Stimulated activated naive B cell treated with anti-CD40 and anti-IgM and Interleukin-4, amounts not matched to agents 10 μg/mL and 1 μg/mL and 100 μg/mL, for 72 hours (primary cell): ENCODE measurements at regions not wholly inside any gene's neighbourhood (a gene's known extent, or its start where the extent isn't known, plus 50 kb on each side); places are given as distances from the start of the nearest gene placed in this dataset.

ENCODE experiments used
- ATAC-seq, 2 donors: fragments of 150-1000 bp; cut with Tn5 transposase; replicated peaks; 2 replicates each; pipeline ENCODE4 v1.10.0; 2021; ENCODE audit warnings: moderate library complexity in 1 of 2
- DNase-seq: peaks from one replicate; pipeline ENCODE4 v3.0.0; 2021
- H3K27ac Mint-ChIP-seq: one replicate; pipeline ENCODE4 v1.8.0; 2022; ENCODE audit warnings: mild to moderate bottlenecking, mixed read lengths
- H3K27me3 Mint-ChIP-seq, 2 donors: one replicate each; pipeline ENCODE4 v1.8.0; 2022; ENCODE audit warnings: mixed read lengths in 2 of 2
- H3K36me3 Mint-ChIP-seq, 2 donors: one replicate each; pipeline ENCODE4 v1.8.0; 2022; ENCODE audit warnings: mixed read lengths in 2 of 2, mild to moderate bottlenecking in 1 of 2
- H3K4me1 Mint-ChIP-seq, 2 donors: one replicate each; pipeline ENCODE4 v1.8.0; 2022; ENCODE audit warnings: mixed read lengths in 2 of 2, mild to moderate bottlenecking in 1 of 2
- H3K4me3 Mint-ChIP-seq, 2 donors: one replicate each; pipeline ENCODE4 v1.8.0; 2022; ENCODE audit warnings: mild to moderate bottlenecking in 2 of 2, mixed read lengths in 2 of 2, moderate library complexity in 1 of 2
- H3K9me3 Mint-ChIP-seq, 2 donors: one replicate each; pipeline ENCODE4 v1.8.0; 2022; ENCODE audit warnings: mixed read lengths in 2 of 2, mild to moderate bottlenecking in 1 of 2

DNA sequence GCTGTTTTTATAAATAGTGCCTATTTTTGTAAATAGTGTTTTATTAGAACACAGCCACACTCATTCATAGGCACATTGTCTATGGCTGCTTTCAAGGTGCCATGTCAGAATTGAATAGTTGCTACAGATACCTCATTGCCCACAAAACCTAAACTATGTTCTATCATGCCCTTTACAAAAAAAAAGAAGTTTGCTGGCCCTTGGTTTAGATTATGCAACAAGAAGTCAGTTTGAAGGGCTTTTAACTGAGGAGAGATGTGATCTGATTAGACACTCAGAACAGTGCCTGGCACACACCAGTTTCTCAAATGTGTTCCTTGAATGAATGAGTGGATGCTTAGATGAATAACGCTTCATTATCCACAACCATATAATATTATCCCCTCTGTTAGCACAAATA lies 366.1 kb downstream of the MAFB start:
- Mint-ChIP-seq H3K27me3 (peaks cover 0 to 2% of the 10 kb centered on the region in 2 donors), H3K9me3 (peaks cover 0 to 3% of the 10 kb centered on the region in 2 donors), H3K4me3 (no peak overlapping the region), H3K27ac (no peak overlapping the region), H3K4me1 (no peaks in the 10 kb centered on the region), H3K36me3 (no peaks in the 10 kb centered on the region)
- ATAC-seq (no peak), DNase-seq (no peak)

DNA sequence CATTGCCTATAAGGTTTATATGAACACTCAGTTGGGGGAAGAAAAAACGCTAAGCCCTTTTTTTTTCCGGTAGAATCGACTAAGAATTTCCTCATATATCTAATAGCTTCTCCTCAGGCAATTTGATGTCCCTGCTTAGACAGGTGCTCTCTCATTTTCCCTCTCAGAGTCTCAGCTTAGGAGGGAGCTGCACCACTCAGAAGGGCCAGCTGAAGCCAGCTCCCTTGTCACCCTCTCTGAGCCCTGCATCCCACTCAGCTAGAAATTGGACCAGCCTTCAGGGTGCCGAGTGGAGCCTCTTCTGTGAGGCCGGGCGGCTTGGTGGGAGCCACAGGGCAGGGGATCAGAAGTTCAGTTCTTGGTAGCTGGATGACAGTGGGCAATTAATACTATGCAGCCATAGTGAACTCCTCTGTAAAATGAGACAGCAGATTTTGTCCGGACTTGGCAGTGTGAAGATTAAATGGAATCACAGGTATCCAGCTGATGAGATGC lies 368.5 kb downstream of the MAFB start:
- no peak for ATAC-seq
- Mint-ChIP-seq H3K4me3 (no peak overlapping the region), H3K36me3 (no peaks in the 10 kb centered on the region), H3K4me1 (no peaks in the 10 kb centered on the region), H3K27ac (no peak overlapping the region), H3K9me3 (peaks cover 0 to 3% of the 10 kb centered on the region in 2 donors), H3K27me3 (peaks cover 0 to 5% of the 10 kb centered on the region in 2 donors)
- DNase-seq: no peak

DNA sequence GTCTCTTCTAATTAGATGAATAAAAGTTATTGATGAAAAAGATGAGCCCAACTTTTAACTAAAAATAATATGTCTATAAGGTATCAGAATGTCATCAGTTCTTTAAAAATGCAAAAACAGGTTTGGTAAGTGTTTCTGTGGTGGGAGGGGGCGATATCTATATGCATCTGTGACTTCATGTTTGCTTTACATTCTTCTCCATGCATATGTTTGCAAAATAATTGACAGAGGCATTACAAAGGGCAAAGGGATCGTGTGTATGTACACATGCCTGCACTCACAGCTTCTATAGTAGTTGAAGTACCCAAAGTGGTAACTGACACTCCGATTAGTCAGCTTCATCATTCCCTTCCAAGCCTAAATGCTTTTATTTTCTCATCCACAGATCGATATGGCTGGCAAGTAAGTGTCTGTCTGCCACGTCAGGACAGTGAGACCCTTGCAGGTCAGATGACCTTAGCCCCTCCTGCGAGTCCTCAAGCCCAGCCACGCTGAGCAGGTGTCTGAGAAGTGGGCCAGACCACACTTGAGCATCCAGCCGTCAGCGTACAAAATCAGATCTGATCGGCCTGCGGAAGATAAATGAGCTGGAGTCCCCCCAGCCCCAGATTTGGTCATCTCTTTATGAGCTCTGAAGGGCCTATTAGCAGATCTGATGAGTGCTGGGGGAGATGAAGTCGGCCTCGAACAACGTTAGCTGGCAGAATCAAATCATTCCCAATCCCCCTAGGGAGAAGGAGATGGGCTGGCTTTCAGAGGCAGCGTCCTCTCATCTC lies 369.1 kb downstream of the MAFB start:
- Mint-ChIP-seq H3K27ac (no peak overlapping the region), H3K36me3 (no peaks in the 10 kb centered on the region), H3K9me3 (peaks cover 0 to 3% of the 10 kb centered on the region in 2 donors), H3K27me3 (peaks cover 0 to 5% of the 10 kb centered on the region in 2 donors), H3K4me1 (no peaks in the 10 kb centered on the region), H3K4me3 (no peak overlapping the region)
- ATAC-seq (no peak), DNase-seq (no peak)

DNA sequence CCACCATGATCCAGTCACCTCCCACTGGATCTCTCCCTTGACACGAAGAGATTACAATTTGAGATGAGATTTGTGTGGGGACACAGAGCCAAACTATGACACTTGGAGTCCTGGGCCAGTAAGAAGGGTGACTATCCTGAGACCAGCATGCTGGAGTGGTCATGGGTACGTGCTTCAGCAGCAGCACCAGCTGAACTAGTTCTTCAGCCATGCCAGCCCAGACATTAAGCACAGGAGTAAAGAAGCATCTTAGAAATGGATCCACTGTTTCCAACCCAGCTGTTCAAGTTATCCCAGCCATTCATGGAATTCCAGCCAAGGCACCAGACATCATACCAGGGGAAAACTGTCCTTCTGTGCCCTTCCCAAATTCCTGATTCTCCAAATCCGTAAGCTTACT lies 370.0 kb downstream of the MAFB start:
- Mint-ChIP-seq H3K9me3 (peaks cover 0 to 3% of the 10 kb centered on the region in 2 donors), H3K4me1 (no peaks in the 10 kb centered on the region), H3K36me3 (no peaks in the 10 kb centered on the region), H3K27ac (no peak overlapping the region), H3K4me3 (no peak overlapping the region), H3K27me3 (peaks cover 0 to 5% of the 10 kb centered on the region in 2 donors)
- no peak for DNase-seq
- ATAC-seq: no peak

DNA sequence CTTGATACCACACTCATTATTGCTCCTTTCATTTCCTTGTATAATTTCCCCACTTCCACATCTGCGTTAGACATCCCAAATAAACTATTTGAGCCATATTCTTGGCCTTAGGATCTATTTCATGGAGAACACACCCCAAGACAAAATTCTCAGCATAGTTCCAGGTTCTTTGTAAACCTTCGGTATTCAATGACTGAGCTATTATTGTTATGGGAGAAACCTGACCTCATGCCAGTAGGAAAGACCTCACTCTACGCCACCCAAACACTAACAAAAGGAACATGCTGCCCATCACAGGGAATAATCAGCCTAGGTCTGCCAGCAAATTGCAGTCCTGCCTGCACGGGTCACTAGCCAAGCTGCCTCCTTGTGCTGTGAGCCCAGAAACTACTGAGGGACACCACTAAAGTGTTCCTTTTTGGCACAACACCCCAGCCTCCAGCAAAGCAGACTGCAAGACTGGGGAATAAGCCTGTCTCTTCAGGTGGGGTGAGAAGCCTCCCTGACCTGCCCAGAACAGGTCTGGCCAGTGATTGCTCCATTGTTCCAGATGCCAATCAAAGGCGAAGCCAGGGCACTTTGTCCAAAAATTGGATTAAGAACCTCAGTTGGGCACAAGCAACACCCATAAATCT lies 371.8 kb downstream of the MAFB start:
- no peaks in the 10 kb centered on the region for H3K4me1 Mint-ChIP-seq
- DNase-seq: no peak
- H3K27me3 Mint-ChIP-seq: peaks cover 0 to 5% of the 10 kb centered on the region in 2 donors
- peaks cover 0 to 3% of the 10 kb centered on the region in 2 donors for H3K9me3 Mint-ChIP-seq
- H3K27ac Mint-ChIP-seq: no peak overlapping the region
- H3K36me3 Mint-ChIP-seq: no peaks in the 10 kb centered on the region
- no peak overlapping the region for H3K4me3 Mint-ChIP-seq
- ATAC-seq: no peak

DNA sequence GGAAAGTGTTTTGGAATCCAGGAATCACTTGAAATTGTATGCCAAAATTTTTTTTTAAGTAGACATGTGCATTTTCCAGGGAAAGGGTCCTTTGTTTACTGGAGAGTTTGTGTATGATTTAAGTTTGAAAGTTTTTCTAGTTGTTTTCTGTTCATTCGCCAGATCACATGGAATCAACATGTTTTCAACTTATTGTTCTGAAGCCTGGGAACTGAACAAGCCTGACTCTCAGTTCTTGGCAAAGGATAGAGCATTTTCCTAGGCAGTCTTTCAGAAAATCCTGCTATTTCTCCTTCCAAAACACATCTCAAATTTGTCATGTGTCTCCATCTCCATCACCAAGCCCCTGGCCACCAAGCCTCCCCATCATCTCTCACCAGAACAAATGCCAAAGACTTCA lies 374.8 kb downstream of the MAFB start:
- ATAC-seq: no peak
- peaks cover 1 to 2% of the 10 kb centered on the region in 2 donors for H3K9me3 Mint-ChIP-seq
- no peaks in the 10 kb centered on the region for H3K36me3 Mint-ChIP-seq
- DNase-seq: no peak
- H3K27ac Mint-ChIP-seq: no peak overlapping the region
- H3K4me3 Mint-ChIP-seq: no peak overlapping the region
- no peaks in the 10 kb centered on the region for H3K4me1 Mint-ChIP-seq
- H3K27me3 Mint-ChIP-seq: peaks cover 0 to 5% of the 10 kb centered on the region in 2 donors

DNA sequence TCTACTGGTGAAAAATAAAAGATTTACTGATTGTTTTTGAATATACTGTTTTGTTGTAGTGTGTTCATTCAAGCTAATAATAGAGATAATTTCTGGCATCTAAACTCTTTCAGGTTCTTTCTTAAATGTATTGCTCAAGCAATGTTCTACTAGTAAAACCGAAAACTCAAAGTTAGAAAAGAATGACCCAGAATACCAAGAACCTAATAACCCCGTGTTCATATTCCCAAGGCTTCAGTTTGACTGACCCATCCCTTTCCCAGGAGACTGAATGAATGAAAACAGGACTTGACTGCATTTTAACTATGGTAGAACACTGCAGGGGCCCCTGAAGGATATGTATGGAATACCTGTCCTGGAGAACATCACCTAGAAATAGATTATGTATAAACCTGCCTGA lies 375.3 kb downstream of the MAFB start:
- ATAC-seq (no peak), DNase-seq (no peak)
- no peaks in the 10 kb centered on the region for H3K36me3 Mint-ChIP-seq
- H3K27ac Mint-ChIP-seq: no peak overlapping the region
- H3K4me3 Mint-ChIP-seq: no peak overlapping the region
- peaks cover 0 to 2% of the 10 kb centered on the region in 2 donors for H3K9me3 Mint-ChIP-seq
- H3K4me1 Mint-ChIP-seq: no peaks in the 10 kb centered on the region
- H3K27me3 Mint-ChIP-seq: peaks cover 0 to 5% of the 10 kb centered on the region in 2 donors

DNA sequence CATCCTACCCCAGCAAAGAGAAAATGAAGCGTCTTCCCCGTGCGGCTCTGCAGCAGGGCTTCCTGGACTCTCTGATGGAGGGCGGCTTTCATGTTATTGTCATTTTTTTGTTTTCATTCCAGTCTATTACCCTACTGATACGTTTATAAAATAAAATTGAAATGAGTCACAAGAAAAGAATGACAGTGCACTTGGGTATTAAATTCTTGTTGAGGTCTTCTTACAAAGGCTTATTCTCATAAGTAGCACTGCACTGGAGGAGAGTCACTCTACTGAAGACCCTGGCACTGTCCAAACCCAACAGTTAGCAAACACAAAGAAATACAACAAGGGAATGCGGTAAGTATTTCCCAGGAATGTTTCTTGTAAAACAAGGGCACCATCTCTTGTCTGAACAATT lies 379.3 kb downstream of the MAFB start:
- ATAC-seq (no peak), DNase-seq (no peak)
- H3K4me3 Mint-ChIP-seq: no peak overlapping the region
- peaks cover 0 to 2% of the 10 kb centered on the region in 2 donors for H3K9me3 Mint-ChIP-seq
- H3K4me1 Mint-ChIP-seq: no peaks in the 10 kb centered on the region
- no peak overlapping the region for H3K27ac Mint-ChIP-seq
- no peaks in the 10 kb centered on the region for H3K36me3 Mint-ChIP-seq
- H3K27me3 Mint-ChIP-seq: peaks cover 0 to 4% of the 10 kb centered on the region in 2 donors

DNA sequence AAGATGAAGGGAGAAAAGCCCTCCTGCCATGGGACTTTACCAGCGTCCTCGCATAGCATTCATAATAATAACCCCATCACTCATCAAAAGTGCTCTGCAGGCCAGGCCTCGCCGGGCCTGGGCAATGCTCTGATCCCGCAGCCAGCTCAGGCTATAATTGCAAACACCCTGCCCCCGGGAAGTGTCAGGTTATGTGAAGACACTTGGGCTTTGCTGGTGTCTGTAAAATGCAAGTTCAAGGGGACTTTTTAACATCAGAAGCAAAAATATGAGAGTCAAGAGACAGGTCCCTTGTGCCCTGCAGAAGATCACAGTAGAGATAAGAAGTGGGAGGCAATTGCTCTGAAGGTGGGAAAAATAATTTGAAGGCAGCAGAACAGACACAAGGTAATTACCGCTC lies 381.0 kb downstream of the MAFB start:
- DNase-seq (no peak), ATAC-seq (no peak)
- no peaks in the 10 kb centered on the region for H3K36me3 Mint-ChIP-seq
- H3K4me3 Mint-ChIP-seq: no peak overlapping the region
- H3K9me3 Mint-ChIP-seq: peaks cover 0 to 2% of the 10 kb centered on the region in 2 donors
- no peak overlapping the region for H3K27ac Mint-ChIP-seq
- no peaks in the 10 kb centered on the region for H3K4me1 Mint-ChIP-seq
- peaks cover 0 to 4% of the 10 kb centered on the region in 2 donors for H3K27me3 Mint-ChIP-seq

DNA sequence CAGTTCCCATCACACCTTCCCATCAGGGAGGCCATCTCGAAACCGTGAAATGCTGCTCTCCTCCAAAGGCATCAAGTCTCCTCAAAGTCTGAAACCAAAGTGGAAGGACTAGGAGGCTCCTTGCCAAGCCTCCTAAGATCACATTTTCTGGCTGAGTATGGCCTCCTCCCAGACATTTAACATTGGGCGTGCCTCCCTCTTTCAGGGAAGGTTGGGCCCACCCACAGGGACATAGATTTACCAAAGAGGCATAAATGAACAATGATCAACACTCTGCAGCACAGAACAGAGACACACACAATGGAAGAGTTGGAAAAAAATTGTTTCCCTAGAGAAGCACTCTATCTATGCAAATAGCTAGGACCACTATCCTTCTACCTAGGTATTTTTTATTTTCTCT lies 381.8 kb downstream of the MAFB start:
- H3K9me3 Mint-ChIP-seq: peaks cover 0 to 2% of the 10 kb centered on the region in 2 donors
- H3K4me1 Mint-ChIP-seq: no peaks in the 10 kb centered on the region
- no peak overlapping the region for H3K4me3 Mint-ChIP-seq
- DNase-seq: no peak
- H3K27ac Mint-ChIP-seq: no peak overlapping the region
- H3K27me3 Mint-ChIP-seq: peaks cover 0 to 4% of the 10 kb centered on the region in 2 donors
- H3K36me3 Mint-ChIP-seq: no peaks in the 10 kb centered on the region
- no peak for ATAC-seq

DNA sequence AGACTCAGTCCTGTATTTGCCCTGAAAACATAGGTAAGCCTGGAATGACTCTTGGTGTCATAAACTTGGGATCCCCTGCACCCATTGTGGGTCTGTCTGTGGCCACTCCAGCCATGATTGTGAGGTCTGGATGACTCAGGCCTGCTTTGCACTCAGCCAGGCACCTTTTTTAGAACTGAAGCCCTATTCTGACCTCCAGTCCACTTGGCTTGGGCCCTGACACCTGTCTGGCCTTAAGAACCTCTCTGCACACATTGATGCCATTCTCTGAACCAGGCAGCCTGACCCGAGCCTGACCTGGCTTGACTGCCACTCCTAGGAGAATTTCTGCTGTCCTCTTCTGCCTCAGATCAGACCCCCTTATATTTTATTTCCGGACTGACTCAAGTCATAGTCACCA lies 383.7 kb downstream of the MAFB start:
- no peaks in the 10 kb centered on the region for H3K4me1 Mint-ChIP-seq
- no peak overlapping the region for H3K27ac Mint-ChIP-seq
- no peaks in the 10 kb centered on the region for H3K9me3 Mint-ChIP-seq
- no peak overlapping the region for H3K4me3 Mint-ChIP-seq
- no peak for ATAC-seq
- no peaks in the 10 kb centered on the region for H3K36me3 Mint-ChIP-seq
- peaks cover 0 to 4% of the 10 kb centered on the region in 2 donors for H3K27me3 Mint-ChIP-seq
- no peak for DNase-seq

DNA sequence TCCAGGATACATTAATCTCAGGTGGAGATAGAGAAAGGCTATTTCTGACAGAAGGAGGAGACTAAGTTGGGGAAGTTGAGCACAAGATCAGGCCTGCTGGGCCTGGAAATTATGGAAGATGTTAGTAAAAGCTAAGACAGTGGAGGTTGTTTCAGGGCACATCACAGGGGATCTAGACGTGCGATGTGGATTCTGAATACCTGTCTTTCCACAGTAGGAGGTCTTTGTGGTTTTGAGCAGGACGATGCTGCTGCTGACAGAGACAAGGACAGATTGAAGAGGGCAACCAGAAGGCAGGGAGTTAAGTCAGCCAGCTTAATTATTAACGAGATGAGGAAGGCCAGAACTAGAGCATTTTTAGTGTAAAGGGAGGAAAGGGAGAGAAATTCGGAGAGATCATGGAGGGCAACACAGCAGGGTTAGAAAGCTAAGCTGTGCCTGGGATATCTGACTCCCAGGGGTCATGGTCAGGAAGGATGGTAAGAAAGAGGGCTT lies 384.9 kb downstream of the MAFB start:
- ATAC-seq (no peak), DNase-seq (no peak)
- Mint-ChIP-seq H3K4me3 (no peak overlapping the region), H3K27ac (no peak overlapping the region), H3K9me3 (no peaks in the 10 kb centered on the region), H3K36me3 (no peaks in the 10 kb centered on the region), H3K27me3 (peaks cover 0 to 4% of the 10 kb centered on the region in 2 donors), H3K4me1 (no peaks in the 10 kb centered on the region)

DNA sequence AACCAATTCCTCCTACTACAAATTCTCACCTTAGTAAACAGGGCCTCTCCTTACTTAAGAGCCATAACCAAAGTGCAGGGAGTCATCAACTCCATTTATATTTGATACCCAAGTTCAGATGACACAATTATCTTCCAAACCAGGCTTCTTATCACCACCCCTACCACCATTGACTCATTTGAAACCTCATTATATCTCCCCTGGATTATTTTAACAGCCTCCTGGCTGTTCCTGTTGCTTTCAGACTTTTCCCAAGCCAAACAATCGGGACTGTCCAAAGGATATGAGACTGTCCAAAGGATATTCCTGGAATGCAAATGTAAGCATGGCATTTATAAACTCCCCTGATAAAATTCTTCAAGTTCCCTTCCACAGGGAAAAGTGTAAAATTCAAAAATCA lies 394.3 kb downstream of the MAFB start:
- Mint-ChIP-seq H3K4me1 (no peaks in the 10 kb centered on the region), H3K4me3 (no peak overlapping the region), H3K36me3 (no peaks in the 10 kb centered on the region), H3K27ac (no peak overlapping the region), H3K27me3 (peaks cover 4% of the 10 kb centered on the region in 2 donors), H3K9me3 (no peaks in the 10 kb centered on the region)
- no peak for DNase-seq
- no peak for ATAC-seq

DNA sequence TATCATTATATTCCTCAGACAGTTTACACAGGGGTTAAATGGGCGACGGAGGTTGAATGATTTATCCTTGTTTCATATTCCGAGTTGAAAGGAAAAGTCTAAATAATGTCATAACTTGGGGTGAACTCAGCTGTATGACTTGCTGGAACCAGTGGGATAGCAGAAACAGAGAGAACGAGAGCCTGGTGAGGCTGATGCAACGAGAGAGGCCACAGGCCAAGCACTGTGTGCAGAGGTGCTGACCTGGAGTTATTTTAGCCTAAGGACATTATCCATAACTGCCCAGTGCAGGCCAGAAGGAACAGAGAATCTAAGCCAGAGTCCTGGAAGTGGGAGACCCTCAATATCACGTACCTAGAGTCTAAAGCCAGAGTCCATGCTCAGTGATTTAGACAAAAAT lies 394.9 kb downstream of the MAFB start:
- no peaks in the 10 kb centered on the region for H3K36me3 Mint-ChIP-seq
- H3K4me1 Mint-ChIP-seq: no peaks in the 10 kb centered on the region
- peaks cover 4% of the 10 kb centered on the region in 2 donors for H3K27me3 Mint-ChIP-seq
- H3K27ac Mint-ChIP-seq: no peak overlapping the region
- ATAC-seq (no peak), DNase-seq (no peak)
- no peaks in the 10 kb centered on the region for H3K9me3 Mint-ChIP-seq
- no peak overlapping the region for H3K4me3 Mint-ChIP-seq

DNA sequence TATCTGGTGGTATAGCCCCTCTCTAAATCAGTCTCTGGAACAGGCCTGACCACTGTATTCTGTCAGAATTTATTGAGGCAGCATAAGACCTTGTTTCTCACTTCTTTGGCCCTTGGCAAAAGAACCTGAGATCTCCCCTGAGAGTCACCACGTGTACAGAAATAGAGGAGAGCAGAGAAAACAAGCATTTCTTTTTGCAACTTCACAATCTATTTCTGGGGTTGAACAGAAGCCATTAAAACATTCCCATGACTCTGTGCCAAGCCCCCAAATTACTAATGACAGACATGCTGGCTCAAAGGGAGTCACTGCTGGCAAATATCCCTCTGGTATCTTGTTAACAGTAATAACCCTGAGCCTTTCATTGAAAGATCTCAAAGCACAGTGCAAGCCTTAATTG lies 395.3 kb downstream of the MAFB start:
- H3K27me3 Mint-ChIP-seq: peaks cover 4% of the 10 kb centered on the region in 2 donors
- no peak for ATAC-seq

More for the DNA sequence above, 395.3 kb downstream of the MAFB start:
- no peak overlapping the region for H3K4me3 Mint-ChIP-seq
- peaks cover 0 to under 1% of the 10 kb centered on the region in 2 donors for H3K9me3 Mint-ChIP-seq
- no peak for DNase-seq
- H3K36me3 Mint-ChIP-seq: no peaks in the 10 kb centered on the region
- H3K4me1 Mint-ChIP-seq: no peaks in the 10 kb centered on the region
- no peak overlapping the region for H3K27ac Mint-ChIP-seq
